ENCODE measurements at regions not wholly inside any gene's neighbourhood (a gene's known extent, or its start where the extent isn't known, plus 50 kb on each side); places are given as distances from the start of the nearest gene placed in this dataset.

- DNase-seq: no peak
- Mint-ChIP-seq H3K4me3 (no peak overlapping the region), H3K4me1 (ENCODE audit: low read depth in 2 of 2) (no peaks in the 10 kb centered on the region), H3K27ac (no peak overlapping the region), H3K27me3 (no peaks in the 10 kb centered on the region), H3K36me3 (ENCODE audit: insufficient read depth) (no peaks in the 10 kb centered on the region), H3K9me3 (peaks cover 0 to 5% of the 10 kb centered on the region in 2 donors)
- ATAC-seq (replicated peaks): no peak
These were observed 421.0 kb upstream of the RBMS3 start for GRCh38 chr3:28859897-28860296.

- Mint-ChIP-seq H3K27me3 (no peaks in the 10 kb centered on the region), H3K27ac (no peak overlapping the region), H3K36me3 (ENCODE audit: insufficient read depth) (no peaks in the 10 kb centered on the region), H3K9me3 (peaks cover 0 to 5% of the 10 kb centered on the region in 2 donors), H3K4me1 (ENCODE audit: low read depth in 2 of 2) (no peaks in the 10 kb centered on the region), H3K4me3 (no peak overlapping the region)
- ATAC-seq (replicated peaks) (no peak), DNase-seq (no peak)
These were observed 420.6 kb upstream of the RBMS3 start for GRCh38 chr3:28860307-28860706.

GRCh38 chr3:28863186-28863585 is 417.7 kb upstream of the RBMS3 start:
- ATAC-seq (replicated peaks) (no peak), DNase-seq (no peak)
- Mint-ChIP-seq H3K36me3 (ENCODE audit: insufficient read depth) (no peaks in the 10 kb centered on the region), H3K4me3 (no peak overlapping the region), H3K27me3 (no peaks in the 10 kb centered on the region), H3K27ac (no peak overlapping the region), H3K4me1 (ENCODE audit: low read depth in 2 of 2) (no peaks in the 10 kb centered on the region), H3K9me3 (peaks cover 0 to 7% of the 10 kb centered on the region in 2 donors)

GRCh38 chr3:28867836-28868235 is 413.0 kb upstream of the RBMS3 start:
- Mint-ChIP-seq H3K9me3 (peaks cover 0 to 6% of the 10 kb centered on the region in 2 donors), H3K27me3 (no peaks in the 10 kb centered on the region), H3K4me1 (ENCODE audit: low read depth in 2 of 2) (no peaks in the 10 kb centered on the region), H3K4me3 (no peak overlapping the region), H3K27ac (no peak overlapping the region), H3K36me3 (ENCODE audit: insufficient read depth) (no peaks in the 10 kb centered on the region)
- no peak for DNase-seq
- no peak for ATAC-seq (replicated peaks)

- ATAC-seq (replicated peaks) (no peak), DNase-seq (no peak)
- Mint-ChIP-seq H3K9me3 (peaks cover 9 to 10% of the 10 kb centered on the region in 2 donors), H3K27ac (no peak overlapping the region), H3K36me3 (ENCODE audit: insufficient read depth) (no peaks in the 10 kb centered on the region), H3K4me3 (no peak overlapping the region), H3K27me3 (no peaks in the 10 kb centered on the region), H3K4me1 (ENCODE audit: low read depth in 2 of 2) (no peaks in the 10 kb centered on the region)
These were observed 412.0 kb upstream of the RBMS3 start for GRCh38 chr3:28868897-28869296.

GRCh38 chr3:28877912-28878311 is 403.0 kb upstream of the RBMS3 start:
- H3K27me3 Mint-ChIP-seq: no peaks in the 10 kb centered on the region
- no peak overlapping the region for H3K4me3 Mint-ChIP-seq
- no peak for DNase-seq
- ATAC-seq (replicated peaks): no peak
- no peak overlapping the region for H3K27ac Mint-ChIP-seq
- H3K9me3 Mint-ChIP-seq: peaks cover 7 to 9% of the 10 kb centered on the region in 2 donors
- H3K36me3 Mint-ChIP-seq (ENCODE audit: insufficient read depth): no peaks in the 10 kb centered on the region
- H3K4me1 Mint-ChIP-seq (ENCODE audit: low read depth in 2 of 2): no peaks in the 10 kb centered on the region

- Mint-ChIP-seq H3K4me3 (no peak overlapping the region), H3K27ac (no peak overlapping the region), H3K4me1 (ENCODE audit: low read depth in 2 of 2) (no peaks in the 10 kb centered on the region)
These were observed 390.5 kb upstream of the RBMS3 start for GRCh38 chr3:28890373-28890772.

GRCh38 chr3:28891485-28891884 is 389.4 kb upstream of the RBMS3 start:
- no peak for DNase-seq

More at GRCh38 chr3:28890373-28890772, 390.5 kb upstream of the RBMS3 start:
- Mint-ChIP-seq H3K9me3 (peaks cover 0 to 1% of the 10 kb centered on the region in 2 donors), H3K27me3 (no peaks in the 10 kb centered on the region), H3K36me3 (ENCODE audit: insufficient read depth) (no peaks in the 10 kb centered on the region)
- DNase-seq (no peak), ATAC-seq (replicated peaks) (no peak)

GRCh38 chr3:28900301-28900700 is 380.6 kb upstream of the RBMS3 start:
- DNase-seq (no peak), ATAC-seq (replicated peaks) (no peak)
- H3K9me3 Mint-ChIP-seq: peaks cover 4 to 8% of the 10 kb centered on the region in 2 donors
- no peaks in the 10 kb centered on the region for H3K27me3 Mint-ChIP-seq
- no peaks in the 10 kb centered on the region for H3K4me1 Mint-ChIP-seq (ENCODE audit: low read depth in 2 of 2)
- no peak overlapping the region for H3K27ac Mint-ChIP-seq
- no peak overlapping the region for H3K4me3 Mint-ChIP-seq
- no peaks in the 10 kb centered on the region for H3K36me3 Mint-ChIP-seq (ENCODE audit: insufficient read depth)

More at GRCh38 chr3:28891485-28891884, 389.4 kb upstream of the RBMS3 start:
- H3K9me3 Mint-ChIP-seq: peaks cover 0 to 1% of the 10 kb centered on the region in 2 donors
- H3K27ac Mint-ChIP-seq: no peak overlapping the region
- H3K36me3 Mint-ChIP-seq (ENCODE audit: insufficient read depth): no peaks in the 10 kb centered on the region
- H3K4me3 Mint-ChIP-seq: no peak overlapping the region
- no peaks in the 10 kb centered on the region for H3K27me3 Mint-ChIP-seq
- no peak for ATAC-seq (replicated peaks)
- H3K4me1 Mint-ChIP-seq (ENCODE audit: low read depth in 2 of 2): no peaks in the 10 kb centered on the region

GRCh38 chr3:28901018-28901417 is 379.9 kb upstream of the RBMS3 start:
- DNase-seq (no peak), ATAC-seq (replicated peaks) (no peak)
- no peak overlapping the region for H3K27ac Mint-ChIP-seq
- no peaks in the 10 kb centered on the region for H3K27me3 Mint-ChIP-seq
- no peak overlapping the region for H3K4me3 Mint-ChIP-seq
- no peaks in the 10 kb centered on the region for H3K36me3 Mint-ChIP-seq (ENCODE audit: insufficient read depth)
- H3K4me1 Mint-ChIP-seq (ENCODE audit: low read depth in 2 of 2): no peaks in the 10 kb centered on the region
- H3K9me3 Mint-ChIP-seq: peaks cover 4 to 8% of the 10 kb centered on the region in 2 donors

GRCh38 chr3:28903171-28903601 is 377.7 kb upstream of the RBMS3 start:
- ATAC-seq (replicated peaks) (no peak), DNase-seq (no peak)
- Mint-ChIP-seq H3K9me3 (peaks cover 2 to 8% of the 10 kb centered on the region in 2 donors), H3K27ac (no peak overlapping the region), H3K27me3 (no peaks in the 10 kb centered on the region), H3K4me1 (ENCODE audit: low read depth in 2 of 2) (no peaks in the 10 kb centered on the region), H3K4me3 (no peak overlapping the region), H3K36me3 (ENCODE audit: insufficient read depth) (no peaks in the 10 kb centered on the region)

GRCh38 chr3:28905798-28906197 is 375.1 kb upstream of the RBMS3 start:
- Mint-ChIP-seq H3K36me3 (ENCODE audit: insufficient read depth) (no peaks in the 10 kb centered on the region), H3K27ac (no peak overlapping the region), H3K27me3 (no peaks in the 10 kb centered on the region)

GRCh38 chr3:28906561-28907310 is 374.1 kb upstream of the RBMS3 start:
- no peak overlapping the region for H3K27ac Mint-ChIP-seq
- H3K4me3 Mint-ChIP-seq: no peak overlapping the region
- H3K9me3 Mint-ChIP-seq: peaks cover 2 to 8% of the 10 kb centered on the region in 2 donors
- DNase-seq (no peak), ATAC-seq (replicated peaks) (no peak)
- H3K4me1 Mint-ChIP-seq (ENCODE audit: low read depth in 2 of 2): no peaks in the 10 kb centered on the region
- no peaks in the 10 kb centered on the region for H3K27me3 Mint-ChIP-seq
- no peaks in the 10 kb centered on the region for H3K36me3 Mint-ChIP-seq (ENCODE audit: insufficient read depth)

More at GRCh38 chr3:28905798-28906197, 375.1 kb upstream of the RBMS3 start:
- Mint-ChIP-seq H3K4me1 (ENCODE audit: low read depth in 2 of 2) (no peaks in the 10 kb centered on the region), H3K4me3 (no peak overlapping the region), H3K9me3 (peaks cover 2 to 8% of the 10 kb centered on the region in 2 donors)
- DNase-seq (no peak), ATAC-seq (replicated peaks) (no peak)

GRCh38 chr3:28907616-28908015 is 373.3 kb upstream of the RBMS3 start:
- Mint-ChIP-seq H3K4me3 (no peak overlapping the region), H3K9me3 (peaks cover 0 to 8% of the 10 kb centered on the region in 2 donors), H3K27me3 (no peaks in the 10 kb centered on the region), H3K36me3 (ENCODE audit: insufficient read depth) (no peaks in the 10 kb centered on the region), H3K27ac (no peak overlapping the region), H3K4me1 (ENCODE audit: low read depth in 2 of 2) (no peaks in the 10 kb centered on the region)
- no peak for DNase-seq
- ATAC-seq (replicated peaks): no peak

Data from effector memory CD8-positive, alpha-beta T cell (primary cell).